SK-N-SH (cell line): ENCODE measurements at regions not wholly inside any gene's neighbourhood (a gene's known extent, or its start where the extent isn't known, plus 50 kb on each side); places are given as distances from the start of the nearest gene placed in this dataset.

ENCODE experiments used
- CTCF ChIA-PET: fragments of 300-600, 350-600 bp; formaldehyde crosslinking; extraction: SDS; loops from one replicate; lab custom pipeline; 2021; lab: Yijun Ruan, JAX
- POLR2A ChIA-PET: fragments of 350-600 bp; sonication (Branson Sonifier 250); formaldehyde crosslinking; extraction: SDS; loops from one replicate; lab custom pipeline; 2020; ENCODE audit warnings: antibody characterized with exemption, inconsistent platforms; lab: Yijun Ruan, JAX
- DNase-seq: peaks from one replicate; pipeline ENCODE4 v3.0.0; 2012
- H2AFZ ChIP-seq: fragments of 200-600 bp; sonication (generic); 2 replicates; pipeline ENCODE4 v1.8.1; 2016; ENCODE audit warnings: antibody characterized with exemption, mild to moderate bottlenecking, low read depth
- H3F3A ChIP-seq: fragments of 200-600 bp; sonication (generic); replicated peaks from 2 replicates; pipeline ENCODE3; 2016; ENCODE audit warnings: antibody characterized with exemption, mild to moderate bottlenecking; ENCODE audit not compliant: insufficient read depth
- H3K27ac ChIP-seq, 2 experiments: fragments of 200-500 bp in 1 of 2; fragments of 200-600 bp in 1 of 2; sonication (Bioruptor generic) in 1 of 2; sonication (generic), shearing (Covaris generic) in 1 of 2; 2 replicates each; pipeline versions ENCODE4 v1.5.1 to v1.6.1; 2014 to 2016; ENCODE audit warnings: low read depth in 2 of 2, inconsistent platforms in 1 of 2, low read length in 1 of 2, mild to moderate bottlenecking in 1 of 2, mixed read lengths in 1 of 2
- H3K27me3 ChIP-seq: fragments of 200-600 bp; sonication (generic), shearing (Covaris generic); 2 replicates; pipeline ENCODE4 v1.6.1; 2016; ENCODE audit warnings: mixed run types; ENCODE audit not compliant: insufficient read depth
- H3K36me3 ChIP-seq, 2 experiments: fragments of 200-500 bp in 1 of 2; fragments of 200-600 bp in 1 of 2; sonication (Bioruptor generic) in 1 of 2; sonication (generic) in 1 of 2; replicated peaks in 1 of 2; 2 replicates each; pipeline versions ENCODE3 to v1.5.1; 2014 to 2016; ENCODE audit warnings: low read length in 1 of 2, mild to moderate bottlenecking in 1 of 2; ENCODE audit not compliant: insufficient read depth in 2 of 2, control insufficient read depth in 1 of 2
- H3K4me1 ChIP-seq, 2 experiments: fragments of 200-500 bp in 1 of 2; fragments of 200-600 bp in 1 of 2; sonication (Bioruptor generic) in 1 of 2; sonication (generic), shearing (Covaris generic) in 1 of 2; 2 replicates each; pipeline versions ENCODE4 v1.5.1 to v1.6.1; 2014 to 2016; ENCODE audit warnings: low read depth in 1 of 2, low read length in 1 of 2, mixed run types in 1 of 2; ENCODE audit not compliant: insufficient read depth in 2 of 2, control insufficient read depth in 1 of 2
- H3K4me2 ChIP-seq: fragments of 200-600 bp; sonication (generic), shearing (Covaris generic); 2 replicates; pipeline ENCODE4 v1.6.1; 2017; ENCODE audit warnings: mixed run types
- H3K4me3 ChIP-seq, 2 experiments: fragments of 200-500 bp in 1 of 2; fragments of 200-600 bp in 1 of 2; sonication (Bioruptor generic) in 1 of 2; sonication (generic), shearing (Covaris generic) in 1 of 2; 2 replicates each; pipeline versions ENCODE4 v1.5.1 to v1.8.1; 2014 to 2016; ENCODE audit warnings: low read depth in 2 of 2, inconsistent platforms in 1 of 2, low read length in 1 of 2, mild to moderate bottlenecking in 1 of 2, mixed read lengths in 1 of 2, moderate library complexity in 1 of 2
- H3K79me2 ChIP-seq: fragments of 200-600 bp; sonication (generic); 2 replicates; pipeline ENCODE4 v1.8.1; 2017; ENCODE audit warnings: mild to moderate bottlenecking; ENCODE audit not compliant: insufficient read depth
- H3K9ac ChIP-seq: fragments of 200-600 bp; sonication (generic); 2 replicates; pipeline ENCODE4 v1.6.1; 2017; ENCODE audit warnings: mixed run types
- H3K9me2 ChIP-seq: fragments of 200-600 bp; sonication (generic); 2 replicates; pipeline ENCODE4 v1.6.1; 2017; ENCODE audit warnings: mixed run types
- H3K9me3 ChIP-seq: fragments of 200-600 bp; sonication (generic); 2 replicates; pipeline ENCODE4 v1.6.1; 2017; ENCODE audit warnings: mixed run types, mild to moderate bottlenecking, moderate library complexity
- H4K20me1 ChIP-seq: fragments of 200-600 bp; sonication (generic); 2 replicates; pipeline ENCODE4 v1.6.1; 2017; ENCODE audit warnings: mild to moderate bottlenecking, mixed run types; ENCODE audit not compliant: insufficient read depth
- CHD2 ChIP-seq: fragments of 150-350 bp; IDR thresholded peaks from 2 replicates; pipeline ENCODE4 v1.6.1; 2018; ENCODE audit warnings: low read length; ENCODE audit not compliant: partially characterized antibody
- ELF1 ChIP-seq: IDR thresholded peaks from 2 replicates; pipeline ENCODE4 v1.4.0; 2012
- EP300 ChIP-seq, 2 experiments: IDR thresholded peaks; 2 replicates each; pipeline versions ENCODE4 v1.4.0 to v1.6.1; 2012; ENCODE audit warnings: borderline replicate concordance in 1 of 2, low read depth in 1 of 2, low read length in 1 of 2
- EZH2phosphoT487 ChIP-seq: fragments of 200-600 bp; sonication (generic); IDR thresholded peaks from 2 replicates; pipeline ENCODE4 v1.6.1; 2017; ENCODE audit warnings: low read depth, mixed run types, mild to moderate bottlenecking, antibody characterized with exemption, moderate library complexity, borderline replicate concordance
- MEF2A ChIP-seq: IDR thresholded peaks from 2 replicates; pipeline ENCODE4 v1.4.0; 2012; ENCODE audit warnings: low read depth, borderline replicate concordance
- MXI1 ChIP-seq: IDR thresholded peaks from 2 replicates; pipeline ENCODE4 v1.6.1; 2012; ENCODE audit warnings: mild to moderate bottlenecking, low read depth, low read length, improper control_type of control experiment
- NFIC ChIP-seq: IDR thresholded peaks from 2 replicates; pipeline ENCODE4 v1.4.0; 2012; ENCODE audit warnings: borderline replicate concordance
- RXRA ChIP-seq: IDR thresholded peaks from 2 replicates; pipeline ENCODE4 v1.4.0; 2012; ENCODE audit warnings: low read depth, mild to moderate bottlenecking, borderline replicate concordance
- SIN3A ChIP-seq: IDR thresholded peaks from 2 replicates; pipeline ENCODE4 v1.6.1; 2012; ENCODE audit warnings: low read depth, mild to moderate bottlenecking, low read length, moderate library complexity, borderline replicate concordance
- SMC3 ChIP-seq: IDR thresholded peaks from 2 replicates; pipeline ENCODE4 v1.6.1; 2012; ENCODE audit warnings: low read depth, low read length, improper control_type of control experiment
- TCF12 ChIP-seq: IDR thresholded peaks from 2 replicates; pipeline ENCODE4 v1.4.0; 2012
- TEAD4 ChIP-seq: IDR thresholded peaks from 2 replicates; pipeline ENCODE4 v1.4.0; 2012; ENCODE audit warnings: mild to moderate bottlenecking, borderline replicate concordance; ENCODE audit not compliant: insufficient read depth
- USF1 ChIP-seq: IDR thresholded peaks from 2 replicates; pipeline ENCODE4 v1.4.0; 2012; ENCODE audit warnings: low read depth, borderline replicate concordance
- YY1 ChIP-seq: IDR thresholded peaks from 2 replicates; pipeline ENCODE4 v1.4.0; 2012; ENCODE audit warnings: low read depth, mild to moderate bottlenecking
- WGBS: methylation state at CpG from one replicate; pipeline ENCODE4 v1.1.6; 2017; ENCODE audit warnings: low lambda C conversion rate; 5-methylcytosine and 5-hydroxymethylcytosine counted together
- TF ChIP-seq, protein P1 (sequence below): IDR thresholded peaks from 2 replicates; pipeline ENCODE4 v1.4.0; 2012; ENCODE audit warnings: low read depth
- TF ChIP-seq, protein P2 (sequence below): fragments of 150-350 bp; IDR thresholded peaks from 2 replicates; pipeline ENCODE4 v1.6.1; 2016; ENCODE audit warnings: mild to moderate bottlenecking, low read depth, low read length

DNA sequence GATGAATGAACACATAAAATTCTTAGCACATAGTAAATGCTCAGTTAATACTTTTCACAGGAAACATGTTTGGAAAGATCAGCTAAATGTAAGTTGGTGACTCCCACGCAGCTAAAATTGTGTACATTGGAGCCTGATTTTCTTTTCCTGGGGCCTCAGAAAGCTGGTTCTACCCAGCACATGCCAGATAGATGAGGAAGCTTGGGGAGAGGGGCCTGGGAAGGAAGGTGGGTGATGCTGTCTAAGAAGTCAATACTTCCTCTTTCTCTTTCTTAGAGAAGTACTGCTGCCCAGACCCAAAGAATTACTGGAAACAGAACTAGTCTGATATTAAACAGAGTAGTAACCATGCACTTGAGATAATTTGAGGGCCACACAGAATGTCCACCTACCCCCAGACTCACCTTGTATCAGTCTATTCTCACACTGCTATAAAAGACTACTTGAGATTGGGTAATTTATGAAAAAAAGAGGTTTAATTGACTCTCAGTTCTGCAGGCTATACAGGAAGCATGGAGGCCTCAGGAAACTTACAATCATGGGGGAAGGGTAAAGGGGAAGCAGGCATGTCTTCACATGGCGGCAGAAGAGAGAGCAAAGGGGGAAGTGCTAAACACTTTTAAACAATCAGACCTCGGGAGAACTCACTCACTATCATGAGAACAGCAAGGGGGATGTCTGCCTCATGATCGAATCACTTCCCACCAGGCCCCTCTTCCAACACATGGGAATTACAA, 123.3 kb upstream of the MED13L start:
- no peak overlapping the region for H3K27ac ChIP-seq
- peaks cover 0 to 57% of the 10 kb centered on the region in 2 experiments for H3K36me3 ChIP-seq
- no peak overlapping the region for H2AFZ ChIP-seq
- CTCF ChIA-PET: no interaction called here
- no peaks in the 10 kb centered on the region for H4K20me1 ChIP-seq
- WGBS: 94% methylated on average over 3 of the region's 4 CpGs
- no peak for DNase-seq
- no peaks in the 10 kb centered on the region for H3K9me2 ChIP-seq
- no peaks in the 10 kb centered on the region for H3K79me2 ChIP-seq
- H3F3A ChIP-seq: peaks cover 9% of the 10 kb centered on the region
- H3K9ac ChIP-seq: no peak overlapping the region
- TF ChIP-seq MXI1 (no peak), EZH2phosphoT487 (no peak), TEAD4 (no peak), SIN3A (no peak)
- TF ChIP-seq, protein P1, sequence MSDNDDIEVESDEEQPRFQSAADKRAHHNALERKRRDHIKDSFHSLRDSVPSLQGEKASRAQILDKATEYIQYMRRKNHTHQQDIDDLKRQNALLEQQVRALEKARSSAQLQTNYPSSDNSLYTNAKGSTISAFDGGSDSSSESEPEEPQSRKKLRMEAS: no peak
- TF ChIP-seq, all 33 proteins: peak for 0
- Histone ChIP-seq H3K9me3 (peaks cover 5% of the 10 kb centered on the region), H3K4me2 (no peak overlapping the region), H3K4me1 (no peaks in the 10 kb centered on the region), H3K27me3 (no peaks in the 10 kb centered on the region), H3K4me3 (no peak overlapping the region)
- POLR2A ChIA-PET: no interaction called here

DNA sequence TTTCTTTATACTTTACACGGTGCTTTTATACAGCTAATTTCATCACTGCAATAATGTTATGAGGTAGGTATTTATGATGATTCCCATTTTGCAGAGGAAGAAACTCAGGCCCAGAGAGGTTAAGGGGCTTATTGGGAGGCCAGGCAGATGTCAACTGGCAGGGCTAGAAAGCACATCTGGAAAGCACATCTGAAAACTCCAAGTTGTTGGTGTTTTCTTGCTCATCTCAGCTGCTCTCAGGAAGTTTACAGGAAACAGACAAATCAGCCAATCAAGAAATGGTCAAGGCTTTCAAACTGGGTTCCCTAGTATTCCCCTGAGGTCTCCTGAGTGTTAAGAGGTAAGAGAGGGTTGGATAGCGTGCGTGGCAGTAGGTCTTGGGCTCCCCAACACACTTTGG, 124.1 kb upstream of the MED13L start:
- Histone ChIP-seq H2AFZ (no peak overlapping the region), H4K20me1 (no peaks in the 10 kb centered on the region), H3K27me3 (no peaks in the 10 kb centered on the region), H3K27ac (no peak overlapping the region), H3K79me2 (no peaks in the 10 kb centered on the region), H3K4me1 (no peaks in the 10 kb centered on the region; a peak in 1 of 4 replicates), H3K9me3 (peaks cover 5% of the 10 kb centered on the region), H3K4me3 (no peak overlapping the region), H3K36me3 (peaks cover 0 to 55% of the 10 kb centered on the region in 2 experiments), H3K4me2 (no peak overlapping the region), H3F3A (peaks cover 9% of the 10 kb centered on the region), H3K9me2 (no peaks in the 10 kb centered on the region), H3K9ac (no peak overlapping the region)
- ChIA-PET CTCF (no interaction called here), POLR2A (no interaction called here)
- WGBS: 93% methylated on average over 3 of the region's 3 CpGs
- no peak for TF ChIP-seq ELF1
- TF ChIP-seq EP300 (IDR thresholded peaks at IDR 0.05; ENCODE audit: borderline replicate concordance in 1 of 2, low read depth in 1 of 2, low read length in 1 of 2): no peak
- TF ChIP-seq, protein P2, sequence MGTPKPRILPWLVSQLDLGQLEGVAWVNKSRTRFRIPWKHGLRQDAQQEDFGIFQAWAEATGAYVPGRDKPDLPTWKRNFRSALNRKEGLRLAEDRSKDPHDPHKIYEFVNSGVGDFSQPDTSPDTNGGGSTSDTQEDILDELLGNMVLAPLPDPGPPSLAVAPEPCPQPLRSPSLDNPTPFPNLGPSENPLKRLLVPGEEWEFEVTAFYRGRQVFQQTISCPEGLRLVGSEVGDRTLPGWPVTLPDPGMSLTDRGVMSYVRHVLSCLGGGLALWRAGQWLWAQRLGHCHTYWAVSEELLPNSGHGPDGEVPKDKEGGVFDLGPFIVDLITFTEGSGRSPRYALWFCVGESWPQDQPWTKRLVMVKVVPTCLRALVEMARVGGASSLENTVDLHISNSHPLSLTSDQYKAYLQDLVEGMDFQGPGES: no peak
- TF ChIP-seq RXRA: no peak
- TF ChIP-seq NFIC: no peak
- no peak for TF ChIP-seq CHD2
- TF ChIP-seq, protein P1: no peak
- TF ChIP-seq SMC3: no peak
- no peak for TF ChIP-seq USF1
- no peak for TF ChIP-seq TCF12
- no peak for TF ChIP-seq MEF2A
- TF ChIP-seq YY1: no peak
- DNase-seq: no peak
